PC-9 (cell line): ENCODE measurements at regions not wholly inside any gene's neighbourhood (a gene's known extent, or its start where the extent isn't known, plus 50 kb on each side); places are given as distances from the start of the nearest gene placed in this dataset.

Experiments used
- EZH2 ChIP-seq: fragments of 200-600 bp; sonication (generic); IDR thresholded peaks from 2 replicates; pipeline ENCODE4 v1.8.0; 2017; ENCODE audit warnings: antibody characterized with exemption, low read depth
- TF ChIP-seq, protein P1 (sequence below): fragments of 200-600 bp; sonication (generic); conservative IDR thresholded peaks from 2 replicates; pipeline ENCODE4 v1.6.1; 2017; ENCODE audit warnings: mixed run types, antibody characterized with exemption, mild to moderate bottlenecking, moderate library complexity

DNA sequence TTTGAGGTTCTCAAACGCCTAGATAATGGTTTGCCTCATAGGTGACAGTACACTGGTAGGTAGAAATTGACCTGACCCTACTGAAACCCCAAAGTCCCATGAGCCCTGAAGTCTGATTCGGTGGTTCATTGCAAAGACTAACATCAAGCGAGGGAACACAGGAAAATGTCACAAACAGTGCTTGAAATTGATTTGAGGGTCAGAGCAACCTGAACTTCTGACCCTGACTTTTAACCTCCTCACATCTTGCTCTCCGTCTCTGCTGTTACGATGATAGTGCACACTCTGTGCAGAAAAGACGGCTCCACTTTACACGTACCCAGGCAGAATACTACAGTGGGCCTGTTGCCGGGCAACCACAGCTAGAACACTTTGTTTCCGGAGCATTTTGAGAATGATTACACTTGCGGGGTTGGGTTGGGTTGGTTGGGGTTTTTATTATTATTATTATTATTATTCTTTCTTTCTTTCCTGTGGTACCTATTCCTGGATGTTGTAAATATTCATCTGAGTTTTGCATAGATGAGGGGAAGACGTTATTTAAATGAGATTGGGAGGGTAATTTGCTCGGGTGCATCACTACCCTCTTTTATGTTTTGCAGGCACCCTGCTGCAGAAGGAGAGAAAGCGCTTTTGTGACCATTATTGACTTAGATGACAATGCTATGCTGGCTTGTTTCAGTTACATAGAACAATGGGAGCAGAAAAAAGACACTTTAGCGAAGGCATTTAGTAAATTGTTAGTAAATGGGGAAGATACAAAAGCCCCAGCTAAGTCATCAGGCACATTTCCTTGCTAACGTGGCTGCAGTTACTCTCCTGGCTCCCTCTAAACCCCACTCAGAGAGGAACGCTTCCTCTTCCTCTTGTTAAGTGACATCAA, 438.1 kb upstream of the NRP1 start:
- TF ChIP-seq, protein P1, sequence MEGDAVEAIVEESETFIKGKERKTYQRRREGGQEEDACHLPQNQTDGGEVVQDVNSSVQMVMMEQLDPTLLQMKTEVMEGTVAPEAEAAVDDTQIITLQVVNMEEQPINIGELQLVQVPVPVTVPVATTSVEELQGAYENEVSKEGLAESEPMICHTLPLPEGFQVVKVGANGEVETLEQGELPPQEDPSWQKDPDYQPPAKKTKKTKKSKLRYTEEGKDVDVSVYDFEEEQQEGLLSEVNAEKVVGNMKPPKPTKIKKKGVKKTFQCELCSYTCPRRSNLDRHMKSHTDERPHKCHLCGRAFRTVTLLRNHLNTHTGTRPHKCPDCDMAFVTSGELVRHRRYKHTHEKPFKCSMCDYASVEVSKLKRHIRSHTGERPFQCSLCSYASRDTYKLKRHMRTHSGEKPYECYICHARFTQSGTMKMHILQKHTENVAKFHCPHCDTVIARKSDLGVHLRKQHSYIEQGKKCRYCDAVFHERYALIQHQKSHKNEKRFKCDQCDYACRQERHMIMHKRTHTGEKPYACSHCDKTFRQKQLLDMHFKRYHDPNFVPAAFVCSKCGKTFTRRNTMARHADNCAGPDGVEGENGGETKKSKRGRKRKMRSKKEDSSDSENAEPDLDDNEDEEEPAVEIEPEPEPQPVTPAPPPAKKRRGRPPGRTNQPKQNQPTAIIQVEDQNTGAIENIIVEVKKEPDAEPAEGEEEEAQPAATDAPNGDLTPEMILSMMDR = no peak
- no peak for TF ChIP-seq EZH2
